COLO829 (cell line): ENCODE measurements at regions not wholly inside any gene's neighbourhood (a gene's known extent, or its start where the extent isn't known, plus 50 kb on each side); places are given as distances from the start of the nearest gene placed in this dataset.

Experiments
- DNase-seq: peaks from one replicate; pipeline ENCODE4 v3.0.0; 2012; ENCODE audit warnings: low spot score

- DNase-seq, result no peak
These were observed 97.1 kb upstream of the EPB41L3 start for GRCh38 chr18:5640939-5641338.

- DNase-seq, result no peak
These were observed 95.3 kb upstream of the EPB41L3 start for GRCh38 chr18:5639131-5639530.

DNA sequence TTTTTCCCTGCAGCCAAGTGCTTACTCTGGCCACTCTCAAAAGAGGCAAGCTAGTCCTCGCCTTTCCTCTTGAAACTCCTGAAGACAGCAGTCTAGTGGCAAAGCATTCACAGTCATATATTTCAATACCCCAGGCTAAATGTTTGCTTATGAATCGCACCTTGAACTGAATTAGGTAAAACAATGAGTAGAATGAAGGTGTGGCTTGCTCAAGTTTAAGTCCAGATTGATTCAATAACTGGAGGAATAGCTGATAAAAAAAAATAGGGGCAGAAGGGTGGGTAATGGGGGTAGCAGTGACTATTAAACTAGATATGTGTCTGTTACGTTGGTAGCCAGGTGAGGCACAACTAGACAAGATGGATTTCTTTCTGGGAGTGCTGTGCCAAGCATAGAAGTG is 88.2 kb upstream of the EPB41L3 start:
- no peak for DNase-seq

- no peak for DNase-seq
These were observed 87.2 kb upstream of the EPB41L3 start for GRCh38 chr18:5630900-5631413.

DNA sequence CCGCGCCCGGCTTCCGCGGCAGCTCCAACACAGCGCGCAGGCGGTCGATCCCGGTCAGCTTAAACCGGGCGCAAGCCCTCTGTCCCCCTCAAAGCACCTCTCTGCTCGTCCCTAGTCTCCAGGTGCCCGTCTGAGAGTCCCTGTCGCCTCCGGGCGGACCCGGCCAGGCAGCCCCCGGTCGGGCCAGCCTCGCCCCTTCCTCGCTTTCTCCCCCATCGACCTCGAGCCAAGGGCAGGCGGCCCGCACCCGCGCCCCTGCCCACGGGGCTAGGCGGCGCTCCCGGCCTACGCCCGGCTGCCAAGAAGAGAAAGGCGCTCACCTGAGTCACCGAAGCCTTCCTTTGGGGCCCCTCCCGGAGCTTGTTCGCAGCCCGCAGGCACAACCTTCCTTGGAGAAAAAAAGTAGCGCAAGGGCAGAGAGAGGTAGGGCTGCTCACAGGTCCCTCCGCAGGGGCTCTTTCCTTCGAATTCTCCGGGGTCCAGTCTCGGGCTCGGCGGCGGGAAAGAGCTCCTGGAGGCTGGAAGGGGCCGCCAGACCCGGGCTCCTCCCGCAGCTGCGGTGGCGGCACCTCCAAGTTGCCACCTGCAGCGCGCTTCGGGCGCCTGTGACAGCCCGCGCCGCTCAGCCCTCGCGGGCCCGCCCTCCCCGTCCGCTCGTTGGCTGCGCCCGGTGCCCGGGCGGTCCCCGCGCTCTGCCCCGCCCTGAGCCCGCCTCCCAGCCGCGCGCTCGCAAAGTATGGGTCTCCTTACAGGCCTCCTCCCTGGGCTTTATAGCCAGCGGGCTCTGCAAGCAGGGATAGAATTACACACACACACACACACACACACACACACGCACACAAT is 86.5 kb upstream of the EPB41L3 start:
- no peak for DNase-seq

DNA sequence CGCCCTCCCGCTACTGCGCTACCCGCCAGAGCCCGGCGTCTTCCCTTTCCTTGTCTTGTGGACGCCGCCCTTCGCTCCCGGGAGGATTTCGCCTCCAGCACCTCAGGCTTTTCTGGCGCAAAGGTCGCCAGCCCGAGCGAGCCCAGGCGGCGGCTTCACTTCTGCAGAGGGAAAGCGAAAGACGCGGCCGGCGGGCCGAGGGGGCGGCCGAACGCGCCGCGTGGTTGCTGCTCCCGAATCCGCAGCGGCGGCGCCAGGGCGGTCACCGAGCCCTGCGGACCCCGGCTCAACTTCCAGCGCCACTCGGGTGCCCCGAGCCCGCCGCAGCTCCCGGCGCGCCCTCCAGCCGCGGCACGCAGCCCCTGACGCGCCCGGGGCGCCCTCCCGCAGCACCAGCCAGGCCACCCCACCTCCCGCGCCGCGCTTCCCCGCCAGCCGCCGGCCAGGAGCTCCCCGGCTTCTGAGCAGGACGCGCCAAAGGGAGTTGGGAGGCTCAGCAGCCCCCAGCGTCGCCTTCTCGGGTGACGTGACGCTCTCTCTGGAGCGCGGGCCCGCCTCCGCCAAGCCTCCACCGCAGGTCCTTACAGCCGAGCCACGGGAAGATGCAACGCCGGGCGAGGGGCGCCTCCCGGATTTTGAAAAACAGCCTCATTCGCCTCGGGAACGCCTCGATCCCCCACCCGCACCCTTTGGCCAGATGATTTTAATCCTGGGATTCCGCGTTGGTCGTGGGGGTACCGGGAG is 84.9 kb upstream of the EPB41L3 start:
- no peak for DNase-seq

- DNase-seq, result no peak
These were observed 84.1 kb upstream of the EPB41L3 start for GRCh38 chr18:5627776-5628511.

DNA sequence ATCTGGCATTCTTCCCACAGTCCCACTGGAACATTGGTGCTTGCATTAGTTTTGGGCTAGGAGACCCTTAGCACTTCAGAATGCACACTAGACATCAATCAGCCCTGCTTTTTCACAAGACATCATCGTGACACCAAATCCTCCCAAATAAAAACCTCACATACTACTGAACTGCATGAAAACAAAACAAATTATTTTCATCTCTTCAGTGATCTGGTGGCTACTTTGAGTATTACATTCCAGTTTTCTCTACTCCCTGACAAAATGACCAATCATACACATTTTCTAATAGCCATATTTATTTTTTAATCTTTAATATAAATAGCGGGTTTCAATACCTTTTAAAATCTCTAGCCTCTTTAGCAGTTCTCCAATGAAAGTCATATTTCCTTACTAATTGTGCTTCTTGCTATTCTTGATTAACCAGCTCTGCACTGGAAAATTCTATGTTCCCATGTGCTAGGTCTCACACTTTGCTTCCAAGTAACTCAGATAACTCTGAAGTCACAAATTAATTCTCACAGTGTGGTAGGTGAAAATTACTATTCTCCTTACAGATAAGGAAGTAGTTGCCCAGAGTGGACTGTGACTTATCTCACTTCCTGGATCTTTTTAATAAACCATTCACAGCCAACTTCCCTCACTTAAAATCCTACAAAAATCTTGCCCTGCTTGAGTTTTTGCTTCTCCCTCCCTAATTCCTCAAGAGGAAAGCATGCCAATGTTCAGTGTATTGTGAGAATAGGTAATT is 82.5 kb upstream of the EPB41L3 start:
- DNase-seq, result no peak

- DNase-seq, result no peak
These were observed 81.3 kb upstream of the EPB41L3 start for GRCh38 chr18:5625076-5625475.

DNA sequence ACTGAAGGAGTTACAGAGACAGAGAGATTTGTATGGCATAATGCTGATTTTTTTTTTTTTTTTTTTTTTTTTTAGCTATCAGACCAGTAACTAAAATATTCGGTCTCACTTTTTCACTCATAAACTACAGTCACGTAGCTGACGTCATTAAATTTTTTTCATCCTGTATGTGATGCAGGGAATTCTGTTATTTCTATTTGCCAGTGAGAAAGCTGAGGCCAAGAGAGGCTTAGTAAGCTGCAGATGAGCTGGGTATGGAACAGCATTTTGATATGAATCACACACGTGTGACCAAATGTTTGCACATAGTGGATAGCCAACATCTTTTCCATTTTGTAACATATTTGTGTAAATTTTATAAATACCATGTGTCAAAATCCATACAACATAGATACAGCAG is 79.1 kb upstream of the EPB41L3 start:
- DNase-seq, result no peak

GRCh38 chr18:5620289-5620688 is 76.5 kb upstream of the EPB41L3 start:
- DNase-seq, result no peak

- DNase-seq, result no peak
These were observed 75.6 kb upstream of the EPB41L3 start for GRCh38 chr18:5619376-5619775.

DNA sequence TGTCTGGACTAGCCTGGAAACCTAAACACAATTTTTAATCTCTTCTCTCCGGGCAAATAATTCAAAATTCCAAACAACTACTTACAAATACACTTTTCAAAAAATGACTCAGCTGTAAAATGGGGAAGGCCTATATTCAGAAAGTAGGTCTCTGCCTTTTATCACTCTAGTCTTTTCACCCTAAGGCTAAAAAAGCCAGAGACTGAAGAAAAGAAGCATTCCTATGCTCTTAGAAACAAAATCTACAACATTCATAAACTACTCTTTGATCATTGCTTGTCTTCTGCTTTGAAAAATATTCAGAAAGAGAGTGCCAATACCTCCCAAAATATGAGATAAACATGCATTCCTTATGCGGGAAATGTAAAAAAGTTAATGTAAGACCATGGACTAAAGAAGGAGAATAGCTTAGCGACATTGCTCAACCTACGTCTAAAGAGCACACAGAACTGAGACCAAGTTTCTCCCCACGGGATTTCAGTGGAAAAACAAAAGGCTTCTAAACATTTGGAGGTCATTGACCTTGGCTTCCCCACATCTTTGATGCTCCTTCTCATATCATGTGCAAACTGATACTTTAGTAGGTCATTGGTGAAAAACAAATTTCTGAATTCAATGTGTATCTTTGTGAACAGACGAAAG is 74.4 kb upstream of the EPB41L3 start:
- DNase-seq, result no peak

- no peak for DNase-seq
These were observed 67.4 kb upstream of the EPB41L3 start for GRCh38 chr18:5611221-5611620.

DNA sequence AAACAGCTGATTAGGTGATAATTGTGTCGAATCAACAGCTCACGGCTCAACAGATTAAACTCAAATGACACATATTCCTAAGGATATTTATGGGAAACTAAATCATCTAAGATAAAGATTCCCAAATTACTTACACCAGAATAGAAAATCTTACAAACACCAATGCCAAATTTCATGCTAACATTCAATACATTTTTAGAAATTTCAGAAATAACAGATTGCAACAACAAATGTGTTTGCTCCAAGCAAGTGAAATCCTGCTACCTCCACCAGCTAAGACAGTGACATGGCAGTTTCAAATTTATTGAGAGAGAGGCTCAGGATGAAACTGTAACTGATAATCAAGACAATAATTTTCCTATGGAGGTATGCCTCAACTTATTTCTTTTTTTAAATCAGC is 65.0 kb upstream of the EPB41L3 start:
- no peak for DNase-seq

DNA sequence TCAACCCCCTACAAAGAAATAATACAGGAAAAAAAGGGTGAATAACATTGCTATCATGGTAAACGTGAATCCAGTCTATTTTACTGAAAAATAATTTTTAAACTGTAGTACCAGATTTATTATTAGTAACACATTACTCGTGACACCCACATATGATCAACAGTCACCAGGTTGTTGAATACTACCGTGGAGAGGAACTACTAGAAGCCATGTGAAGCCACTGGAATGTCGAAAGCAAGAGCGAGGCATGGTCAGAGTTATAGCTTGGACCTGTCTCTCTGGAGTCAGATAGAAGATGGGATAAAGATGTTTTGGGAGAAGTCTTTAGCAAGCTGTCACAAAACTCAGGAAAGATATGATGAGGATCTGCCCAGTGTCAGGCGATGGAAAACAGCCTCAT is 63.2 kb upstream of the EPB41L3 start:
- DNase-seq, result no peak

GRCh38 chr18:5604778-5605177 is 61.0 kb upstream of the EPB41L3 start:
- DNase-seq, result no peak

DNA sequence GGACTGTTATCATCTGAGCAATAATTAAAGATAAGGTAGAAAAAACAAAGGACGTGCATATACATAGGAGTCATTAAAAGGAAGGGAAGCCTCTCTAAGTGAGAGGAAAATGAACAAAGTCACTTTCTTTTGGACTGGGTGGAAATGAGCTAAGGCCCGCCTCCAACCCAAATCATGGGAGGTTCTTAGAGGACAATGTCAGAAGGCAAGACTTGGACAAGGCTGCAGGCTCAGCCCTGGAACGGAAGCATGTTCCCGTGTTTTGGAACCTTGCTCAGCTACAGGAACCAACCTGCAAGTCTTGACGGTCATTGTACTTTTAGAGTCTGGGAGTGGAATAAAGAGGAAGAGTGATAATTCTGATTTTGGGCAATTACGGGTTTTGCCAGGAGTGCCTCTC is 59.4 kb upstream of the EPB41L3 start:
- DNase-seq, result no peak

GRCh38 chr18:5601188-5601624 is 57.4 kb upstream of the EPB41L3 start:
- no peak for DNase-seq

- DNase-seq, result no peak
These were observed 56.7 kb upstream of the EPB41L3 start for GRCh38 chr18:5600378-5601071.

DNA sequence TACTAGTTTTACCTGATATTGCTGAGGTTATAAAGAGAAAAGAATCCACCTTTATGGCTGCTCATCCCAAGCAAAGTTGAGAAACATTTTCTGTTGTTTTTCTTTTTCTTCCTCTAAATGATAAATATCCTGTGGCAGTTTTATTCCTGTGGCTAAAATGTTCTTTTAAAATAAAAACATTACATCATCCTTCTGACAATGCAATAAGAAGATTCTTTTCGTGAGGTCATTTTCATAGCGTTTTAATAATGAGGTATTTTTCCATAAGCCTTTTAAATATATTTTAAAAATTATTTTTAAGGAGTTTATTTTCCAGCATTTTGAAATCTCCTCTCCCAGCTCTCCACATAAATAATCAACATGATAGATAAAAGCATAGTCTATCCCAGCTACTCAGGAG is 52.8 kb upstream of the EPB41L3 start:
- no peak for DNase-seq
